IMR-90 (cell line): ENCODE measurements at regions not wholly inside any gene's neighbourhood (a gene's known extent, or its start where the extent isn't known, plus 50 kb on each side); places are given as distances from the start of the nearest gene placed in this dataset.

Experiments used
- ATAC-seq: fragments of 200-7000 bp; cut with Tn5 transposase; 2 replicates; pipeline ENCODE4 v1.9.1; 2020; ENCODE audit warnings: low read depth, mild to moderate bottlenecking, moderate library complexity
- BruUV-seq: library from RNA; stranded (reverse); fragments of 400-500 nt; replicated peaks from 2 replicates; lab custom pipeline; 2021; lab: Mats Ljungman, UMichigan
- CTCF ChIA-PET: fragments of 300-600 bp; formaldehyde crosslinking; extraction: SDS; loops from one replicate; lab custom pipeline; 2021; ENCODE audit warnings: antibody characterized with exemption; lab: Yijun Ruan, JAX
- POLR2A ChIA-PET: fragments of 300-600 bp; sonication (Branson Sonifier 250); formaldehyde crosslinking; loops from one replicate; lab custom pipeline; 2022; ENCODE audit warnings: antibody characterized with exemption; ENCODE audit not compliant: unreplicated experiment; lab: Charles Lee
- DNase-seq: peaks from one replicate; pipeline ENCODE4 v3.0.0; 2013
- H2AFZ ChIP-seq: replicated peaks from 2 replicates; pipeline ENCODE3; 2013; ENCODE audit warnings: low read length, mild to moderate bottlenecking; ENCODE audit not compliant: poor library complexity
- H2AK5ac ChIP-seq: 2 replicates; pipeline ENCODE4 v1.6.1; 2013; ENCODE audit warnings: low read depth, low read length, inconsistent platforms
- H2AK9ac ChIP-seq: replicated peaks from 2 replicates; pipeline ENCODE3; 2013; ENCODE audit warnings: mild to moderate bottlenecking, low read depth, low read length, moderate library complexity; ENCODE audit not compliant: poor library complexity
- H2BK120ac ChIP-seq: 2 replicates; pipeline ENCODE4 v1.6.1; 2013; ENCODE audit warnings: low read depth, low read length, inconsistent platforms
- H2BK15ac ChIP-seq: 3 replicates; pipeline ENCODE4 v1.6.1; 2013; ENCODE audit warnings: low read depth, low read length, inconsistent platforms
- H2BK20ac ChIP-seq: 2 replicates; pipeline ENCODE4 v1.6.1; 2013; ENCODE audit warnings: low read depth, mild to moderate bottlenecking, inconsistent platforms, low read length, moderate library complexity
- H2BK5ac ChIP-seq: 2 replicates; pipeline ENCODE4 v1.6.1; 2013; ENCODE audit warnings: mild to moderate bottlenecking, low read depth, low read length, inconsistent platforms; ENCODE audit not compliant: poor library complexity, severe bottlenecking
- H3K14ac ChIP-seq: replicated peaks from 2 replicates; pipeline ENCODE4 v1.6.1; 2013; ENCODE audit warnings: low read depth, low read length, inconsistent platforms
- H3K18ac ChIP-seq: 2 replicates; pipeline ENCODE4 v1.6.1; 2013; ENCODE audit warnings: low read depth, low read length, control low read depth
- H3K23ac ChIP-seq: 2 replicates; pipeline ENCODE4 v1.6.1; 2013; ENCODE audit warnings: low read depth, low read length, inconsistent platforms
- H3K27ac ChIP-seq: 2 replicates; pipeline ENCODE4 v1.5.1; 2013; ENCODE audit warnings: mild to moderate bottlenecking, control low read depth, low read length; ENCODE audit not compliant: insufficient read depth
- H3K27me3 ChIP-seq: 2 replicates; pipeline ENCODE4 v1.6.1; 2013; ENCODE audit warnings: low read length; ENCODE audit not compliant: control insufficient read depth, insufficient read depth
- H3K36me3 ChIP-seq: 2 replicates; pipeline ENCODE4 v1.6.1; 2013; ENCODE audit warnings: low read length, mixed read lengths; ENCODE audit not compliant: control insufficient read depth, insufficient read depth
- H3K4ac ChIP-seq: 2 replicates; pipeline ENCODE4 v1.6.1; 2013; ENCODE audit warnings: low read depth, low read length, inconsistent platforms
- H3K4me1 ChIP-seq: 2 replicates; pipeline ENCODE4 v1.6.1; 2013; ENCODE audit warnings: low read length, mixed read lengths; ENCODE audit not compliant: control insufficient read depth, insufficient read depth
- H3K4me2 ChIP-seq: 2 replicates; pipeline ENCODE4 v1.6.1; 2013; ENCODE audit warnings: low read depth, mild to moderate bottlenecking, control low read depth, low read length, moderate library complexity
- H3K4me3 ChIP-seq: 2 replicates; pipeline ENCODE4 v1.5.1; 2013; ENCODE audit warnings: low read depth, mild to moderate bottlenecking, control low read depth, low read length, moderate library complexity; ENCODE audit not compliant: insufficient read depth
- H3K56ac ChIP-seq: 2 replicates; pipeline ENCODE4 v1.6.1; 2013; ENCODE audit warnings: low read length, inconsistent platforms; ENCODE audit not compliant: insufficient read depth; ENCODE audit errors: extremely low read depth
- H3K79me1 ChIP-seq, 2 experiments: 2 replicates each; pipeline ENCODE4 v1.6.1; 2013; ENCODE audit warnings: low read length in 2 of 2, inconsistent platforms in 1 of 2, low read depth in 1 of 2
- H3K9ac ChIP-seq: 2 replicates; pipeline ENCODE4 v1.6.1; 2013; ENCODE audit warnings: low read depth, low read length, control low read depth
- H3K9me1 ChIP-seq: 2 replicates; pipeline ENCODE4 v1.6.1; 2013; ENCODE audit warnings: low read length, inconsistent platforms; ENCODE audit not compliant: insufficient read depth
- H3K9me3 ChIP-seq: 2 replicates; pipeline ENCODE4 v1.6.1; 2013; ENCODE audit warnings: low read length; ENCODE audit not compliant: control insufficient read depth, insufficient read depth
- H4K20me1 ChIP-seq: 2 replicates; pipeline ENCODE4 v1.6.1; 2013; ENCODE audit warnings: low read length, inconsistent platforms; ENCODE audit not compliant: insufficient read depth
- H4K5ac ChIP-seq: 2 replicates; pipeline ENCODE4 v1.6.1; 2013; ENCODE audit warnings: mild to moderate bottlenecking, low read depth, low read length, control low read depth
- H4K8ac ChIP-seq, 2 experiments: 2 replicates each; pipeline ENCODE4 v1.6.1; 2013; ENCODE audit warnings: low read depth in 2 of 2, low read length in 2 of 2, control low read depth in 1 of 2, inconsistent platforms in 1 of 2
- H4K91ac ChIP-seq: 2 replicates; pipeline ENCODE4 v1.6.1; 2013; ENCODE audit warnings: low read depth, low read length, inconsistent platforms; ENCODE audit not compliant: insufficient read depth
- CEBPB ChIP-seq: IDR thresholded peaks from 2 replicates; pipeline ENCODE4 v1.6.1; 2012; ENCODE audit warnings: low read depth, low read length, improper control_type of control experiment
- CHD1 ChIP-seq: IDR thresholded peaks from 2 replicates; pipeline ENCODE4 v1.6.1; 2012; ENCODE audit warnings: low read depth, low read length, improper control_type of control experiment
- MXI1 ChIP-seq: IDR thresholded peaks from 2 replicates; pipeline ENCODE4 v1.6.1; 2012; ENCODE audit warnings: low read depth, mild to moderate bottlenecking, low read length, moderate library complexity, borderline replicate concordance
- NFE2L2 ChIP-seq: fragments of 150-350 bp; IDR thresholded peaks from 2 replicates; pipeline ENCODE4 v1.6.1; 2016; ENCODE audit warnings: low read depth, mild to moderate bottlenecking, low read length
- POLR2A ChIP-seq: IDR thresholded peaks from 2 replicates; pipeline ENCODE4 v1.6.1; 2012; ENCODE audit warnings: mild to moderate bottlenecking, low read depth, low read length
- RCOR1 ChIP-seq: IDR thresholded peaks from 2 replicates; pipeline ENCODE4 v1.6.1; 2012; ENCODE audit warnings: mild to moderate bottlenecking, low read length, improper control_type of control experiment; ENCODE audit not compliant: insufficient replicate concordance
- SMC3 ChIP-seq: fragments of 150-350 bp; IDR thresholded peaks from 2 replicates; pipeline ENCODE4 v1.6.1; 2016; ENCODE audit warnings: low read depth, mild to moderate bottlenecking, antibody characterized with exemption, low read length, moderate library complexity
- WGBS, 2 experiments: methylation state at CpG; one replicate each; pipeline versions ENCODE4 v1.1.5 to v1.1.7; 2013; ENCODE audit warnings: missing lambda C conversion rate in 2 of 2; ENCODE audit not compliant: insufficient read length in 1 of 2; ENCODE audit errors: extremely low coverage in 2 of 2; 5-methylcytosine and 5-hydroxymethylcytosine counted together
- dilution Hi-C: fragments of 300-500 bp; cut with HindIII; formaldehyde crosslinking; loops from one replicate; pipeline ENCODE4 v1.14.3; 2018; ENCODE audit warnings: low sequenced_read_pairs; ENCODE audit not compliant: unreplicated experiment
- in situ Hi-C: fragments of 300-500 bp; cut with MboI; formaldehyde crosslinking; loops from 3 replicates; pipeline ENCODE4 v1.14.3; 2019; ENCODE audit warnings: low sequenced_read_pairs, inconsistent platforms, mixed read lengths
- intact Hi-C: fragments of 100-400 bp; cut with micrococcal nuclease; formaldehyde crosslinking; loops from 2 replicates; pipeline ENCODE4 v1.10.0; 2022
- TF ChIP-seq, protein P1 (sequence below): fragments of 150-350 bp; IDR thresholded peaks from 2 replicates; pipeline ENCODE4 v1.6.1; 2017; ENCODE audit warnings: mild to moderate bottlenecking, antibody characterized with exemption, low read length, low read depth
- TF ChIP-seq, protein P2 (sequence below): fragments of 150-350 bp; IDR thresholded peaks from 2 replicates; pipeline ENCODE4 v1.6.1; 2016; ENCODE audit warnings: low read depth, mild to moderate bottlenecking, low read length, moderate library complexity, borderline replicate concordance
- TF ChIP-seq, protein P3 (sequence below): conservative IDR thresholded peaks from 2 replicates; pipeline ENCODE4 v1.5.1; 2012; ENCODE audit warnings: mild to moderate bottlenecking, low read depth, low read length, improper control_type of control experiment

DNA sequence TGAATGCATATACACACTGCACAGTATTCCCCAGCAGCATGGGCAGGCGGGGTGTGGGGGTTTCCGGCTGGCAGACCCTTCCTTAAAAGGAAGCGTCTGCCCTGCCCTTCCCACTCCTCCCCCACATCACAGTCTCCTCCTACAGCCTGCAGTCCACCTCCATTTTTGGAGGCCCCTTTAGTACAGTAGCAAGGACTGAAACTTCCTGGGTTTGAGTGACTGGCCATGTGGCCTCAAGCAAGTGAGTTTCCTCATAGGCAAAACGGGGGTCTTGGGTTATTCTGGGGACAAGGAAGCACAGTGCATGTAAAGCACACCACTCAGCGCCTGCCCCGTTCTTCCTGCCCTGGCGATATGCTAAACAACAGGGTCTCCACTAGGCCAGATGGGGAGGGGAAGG, 62.1 kb upstream of the COL13A1 start:
- ChIA-PET POLR2A (no interaction called here), CTCF (no interaction called here)
- Histone ChIP-seq H3K23ac (no peak overlapping the region), H4K20me1 (no peaks in the 10 kb centered on the region), H2BK120ac (no peak overlapping the region; the same call in 1 of the 2 replicates), H3K36me3 (no peaks in the 10 kb centered on the region), H3K9me3 (no peaks in the 10 kb centered on the region), H3K18ac (no peak overlapping the region; the same call in 1 of the 2 replicates), H3K4ac (0 out of 2 replicates have a peak overlapping the region, but pooled peaks have one; percentile 21), H4K91ac (no peak overlapping the region), H3K14ac (peak overlapping the region; percentile 52; the same call in 1 of the 2 replicates), H3K9me1 (peaks cover 7% of the 10 kb centered on the region), H2AFZ (peak overlapping the region; percentile 24), H3K27me3 (peaks cover 2% of the 10 kb centered on the region; the same call in 1 of the 2 replicates), H4K5ac (no peak overlapping the region; the same call in 1 of the 2 replicates), H2AK5ac (peak overlapping the region; percentile 53; the same call in 1 of the 2 replicates), H3K79me1 (no peaks in the 10 kb centered on the region), H3K4me1 (peaks cover 14% of the 10 kb centered on the region), H3K4me2 (no peak overlapping the region), H3K56ac (no peak overlapping the region), H2AK9ac (no peak overlapping the region), H2BK5ac (no peak overlapping the region), H3K27ac (no peak overlapping the region), H4K8ac (no peak overlapping the region; a peak in 1 of 4 replicates), H2BK15ac (peak overlapping the region; percentile 37; the same call in 1 of the 3 replicates), H3K4me3 (no peak overlapping the region), H2BK20ac (no peak overlapping the region; the same call in 1 of the 2 replicates), H3K9ac (no peak overlapping the region)
- 20% methylated on average over 1 of the region's 7 CpGs; no CpG with 5 or more reads in 1 of the 2 experiments for WGBS, 2 experiments
- ATAC-seq (no peak), DNase-seq (no peak)
- in situ Hi-C loops = no loop called here
- no TSS peak for BruUV-seq
- intact Hi-C loops = no loop called here
- dilution Hi-C loops = no loop called here
- no peak for TF ChIP-seq SMC3
- TF ChIP-seq NFE2L2 = no peak
- TF ChIP-seq, protein P1, sequence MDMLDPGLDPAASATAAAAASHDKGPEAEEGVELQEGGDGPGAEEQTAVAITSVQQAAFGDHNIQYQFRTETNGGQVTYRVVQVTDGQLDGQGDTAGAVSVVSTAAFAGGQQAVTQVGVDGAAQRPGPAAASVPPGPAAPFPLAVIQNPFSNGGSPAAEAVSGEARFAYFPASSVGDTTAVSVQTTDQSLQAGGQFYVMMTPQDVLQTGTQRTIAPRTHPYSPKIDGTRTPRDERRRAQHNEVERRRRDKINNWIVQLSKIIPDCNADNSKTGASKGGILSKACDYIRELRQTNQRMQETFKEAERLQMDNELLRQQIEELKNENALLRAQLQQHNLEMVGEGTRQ = no peak
- TF ChIP-seq, protein P2, sequence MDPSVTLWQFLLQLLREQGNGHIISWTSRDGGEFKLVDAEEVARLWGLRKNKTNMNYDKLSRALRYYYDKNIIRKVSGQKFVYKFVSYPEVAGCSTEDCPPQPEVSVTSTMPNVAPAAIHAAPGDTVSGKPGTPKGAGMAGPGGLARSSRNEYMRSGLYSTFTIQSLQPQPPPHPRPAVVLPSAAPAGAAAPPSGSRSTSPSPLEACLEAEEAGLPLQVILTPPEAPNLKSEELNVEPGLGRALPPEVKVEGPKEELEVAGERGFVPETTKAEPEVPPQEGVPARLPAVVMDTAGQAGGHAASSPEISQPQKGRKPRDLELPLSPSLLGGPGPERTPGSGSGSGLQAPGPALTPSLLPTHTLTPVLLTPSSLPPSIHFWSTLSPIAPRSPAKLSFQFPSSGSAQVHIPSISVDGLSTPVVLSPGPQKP = no peak
- TF ChIP-seq CHD1 = no peak
- TF ChIP-seq POLR2A = no peak
- TF ChIP-seq, protein P3, sequence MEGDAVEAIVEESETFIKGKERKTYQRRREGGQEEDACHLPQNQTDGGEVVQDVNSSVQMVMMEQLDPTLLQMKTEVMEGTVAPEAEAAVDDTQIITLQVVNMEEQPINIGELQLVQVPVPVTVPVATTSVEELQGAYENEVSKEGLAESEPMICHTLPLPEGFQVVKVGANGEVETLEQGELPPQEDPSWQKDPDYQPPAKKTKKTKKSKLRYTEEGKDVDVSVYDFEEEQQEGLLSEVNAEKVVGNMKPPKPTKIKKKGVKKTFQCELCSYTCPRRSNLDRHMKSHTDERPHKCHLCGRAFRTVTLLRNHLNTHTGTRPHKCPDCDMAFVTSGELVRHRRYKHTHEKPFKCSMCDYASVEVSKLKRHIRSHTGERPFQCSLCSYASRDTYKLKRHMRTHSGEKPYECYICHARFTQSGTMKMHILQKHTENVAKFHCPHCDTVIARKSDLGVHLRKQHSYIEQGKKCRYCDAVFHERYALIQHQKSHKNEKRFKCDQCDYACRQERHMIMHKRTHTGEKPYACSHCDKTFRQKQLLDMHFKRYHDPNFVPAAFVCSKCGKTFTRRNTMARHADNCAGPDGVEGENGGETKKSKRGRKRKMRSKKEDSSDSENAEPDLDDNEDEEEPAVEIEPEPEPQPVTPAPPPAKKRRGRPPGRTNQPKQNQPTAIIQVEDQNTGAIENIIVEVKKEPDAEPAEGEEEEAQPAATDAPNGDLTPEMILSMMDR = no peak
- TF ChIP-seq RCOR1 = no peak
- TF ChIP-seq CEBPB = no peak
- TF ChIP-seq MXI1 = no peak
